ENCODE measurements at regions not wholly inside any gene's neighbourhood (a gene's known extent, or its start where the extent isn't known, plus 50 kb on each side); places are given as distances from the start of the nearest gene placed in this dataset.

- TF ChIP-seq POLR2A (IDR thresholded peaks at IDR 0.05; ENCODE audit: low read depth, low read length) (no peak), POLR2AphosphoS5 (IDR thresholded peaks at IDR 0.05; ENCODE audit: low read depth, low read length) (no peak), POU2F2 (IDR thresholded peaks at IDR 0.05; ENCODE audit: low read depth, low read length) (no peak), TAF1 (IDR thresholded peaks at IDR 0.05; ENCODE audit: low read depth, low read length) (no peak), SPI1 (IDR thresholded peaks at IDR 0.05; ENCODE audit: low read depth, low read length) (no peak), PAX5 (IDR thresholded peaks at IDR 0.05; ENCODE audit: insufficient read depth, low read length, severe bottlenecking) (no peak)
These were observed 356.9 kb upstream of the ACTBL2 start for GRCh38 chr5:57839437-57840079.
